ENCODE measurements at regions not wholly inside any gene's neighbourhood (a gene's known extent, or its start where the extent isn't known, plus 50 kb on each side); places are given as distances from the start of the nearest gene placed in this dataset.

- H3K4me2 ChIP-seq (ENCODE audit: low read length), result no peak overlapping the region
- ChIA-PET POLR2A (no interaction called here), CTCF (ENCODE audit: unreplicated experiment) (no interaction called here)
- no peaks in the 10 kb centered on the region for H3K9me3 ChIP-seq (ENCODE audit: low read length)
- H3K36me3 ChIP-seq (ENCODE audit: insufficient read depth, low read length), result no peaks in the 10 kb centered on the region
- TF ChIP-seq EZH2phosphoT487 (IDR thresholded peaks at IDR 0.05; ENCODE audit: borderline replicate concordance, low read depth, low read length), result no peak
- TF ChIP-seq, protein P1, sequence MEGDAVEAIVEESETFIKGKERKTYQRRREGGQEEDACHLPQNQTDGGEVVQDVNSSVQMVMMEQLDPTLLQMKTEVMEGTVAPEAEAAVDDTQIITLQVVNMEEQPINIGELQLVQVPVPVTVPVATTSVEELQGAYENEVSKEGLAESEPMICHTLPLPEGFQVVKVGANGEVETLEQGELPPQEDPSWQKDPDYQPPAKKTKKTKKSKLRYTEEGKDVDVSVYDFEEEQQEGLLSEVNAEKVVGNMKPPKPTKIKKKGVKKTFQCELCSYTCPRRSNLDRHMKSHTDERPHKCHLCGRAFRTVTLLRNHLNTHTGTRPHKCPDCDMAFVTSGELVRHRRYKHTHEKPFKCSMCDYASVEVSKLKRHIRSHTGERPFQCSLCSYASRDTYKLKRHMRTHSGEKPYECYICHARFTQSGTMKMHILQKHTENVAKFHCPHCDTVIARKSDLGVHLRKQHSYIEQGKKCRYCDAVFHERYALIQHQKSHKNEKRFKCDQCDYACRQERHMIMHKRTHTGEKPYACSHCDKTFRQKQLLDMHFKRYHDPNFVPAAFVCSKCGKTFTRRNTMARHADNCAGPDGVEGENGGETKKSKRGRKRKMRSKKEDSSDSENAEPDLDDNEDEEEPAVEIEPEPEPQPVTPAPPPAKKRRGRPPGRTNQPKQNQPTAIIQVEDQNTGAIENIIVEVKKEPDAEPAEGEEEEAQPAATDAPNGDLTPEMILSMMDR (conservative IDR thresholded peaks at IDR 0.05; ENCODE audit: low read length), result no peak
- H3K27ac ChIP-seq (ENCODE audit: low read depth, low read length, poor library complexity, severe bottlenecking), result no peak overlapping the region
- intact Hi-C loops (cut with micrococcal nuclease; ENCODE audit: unreplicated experiment), result no loop called here
- no peak for DNase-seq (ENCODE audit: low spot score)
- no peaks in the 10 kb centered on the region for H3K9me2 ChIP-seq (ENCODE audit: insufficient read depth, low read length)
- no peak overlapping the region for H2AFZ ChIP-seq (ENCODE audit: low read length)
- no peak overlapping the region for H3K4me3 ChIP-seq (ENCODE audit: low read depth, low read length, poor library complexity, severe bottlenecking)
- H4K20me1 ChIP-seq (ENCODE audit: insufficient read depth, low read length), result no peaks in the 10 kb centered on the region
- BruUV-seq (replicated peaks), result no TSS peak
- H3K4me1 ChIP-seq (ENCODE audit: insufficient read depth, low read length, poor library complexity, severe bottlenecking), result no peaks in the 10 kb centered on the region
- H3K79me2 ChIP-seq (ENCODE audit: insufficient read depth, low read depth, low read length), result no peaks in the 10 kb centered on the region
Measured at GRCh38 chr5:3833566-3833965, 237.9 kb downstream of the IRX1 start.

- H3K9me3 ChIP-seq (ENCODE audit: low read length), result no peaks in the 10 kb centered on the region
- H3K4me1 ChIP-seq (ENCODE audit: insufficient read depth, low read length, poor library complexity, severe bottlenecking), result no peaks in the 10 kb centered on the region
- TF ChIP-seq EZH2phosphoT487 (IDR thresholded peaks at IDR 0.05; ENCODE audit: borderline replicate concordance, low read depth, low read length), result no peak
- TF ChIP-seq, protein P1 (conservative IDR thresholded peaks at IDR 0.05; ENCODE audit: low read length), result no peak
- intact Hi-C loops (cut with micrococcal nuclease; ENCODE audit: unreplicated experiment), result no loop called here
- no peak overlapping the region for H3K4me3 ChIP-seq (ENCODE audit: low read depth, low read length, poor library complexity, severe bottlenecking)
- DNase-seq (ENCODE audit: low spot score), result no peak
- ChIA-PET POLR2A (no interaction called here), CTCF (ENCODE audit: unreplicated experiment) (no interaction called here)
- no peak overlapping the region for H3K4me2 ChIP-seq (ENCODE audit: low read length)
- BruUV-seq (replicated peaks), result no TSS peak
- H3K27ac ChIP-seq (ENCODE audit: low read depth, low read length, poor library complexity, severe bottlenecking), result no peak overlapping the region
- H2AFZ ChIP-seq (ENCODE audit: low read length), result no peak overlapping the region
- H3K36me3 ChIP-seq (ENCODE audit: insufficient read depth, low read length), result no peaks in the 10 kb centered on the region
- H3K79me2 ChIP-seq (ENCODE audit: insufficient read depth, low read depth, low read length), result no peaks in the 10 kb centered on the region
- no peaks in the 10 kb centered on the region for H3K9me2 ChIP-seq (ENCODE audit: insufficient read depth, low read length)
- H4K20me1 ChIP-seq (ENCODE audit: insufficient read depth, low read length), result no peaks in the 10 kb centered on the region
Measured at GRCh38 chr5:3835811-3836210, 240.2 kb downstream of the IRX1 start.

DNA sequence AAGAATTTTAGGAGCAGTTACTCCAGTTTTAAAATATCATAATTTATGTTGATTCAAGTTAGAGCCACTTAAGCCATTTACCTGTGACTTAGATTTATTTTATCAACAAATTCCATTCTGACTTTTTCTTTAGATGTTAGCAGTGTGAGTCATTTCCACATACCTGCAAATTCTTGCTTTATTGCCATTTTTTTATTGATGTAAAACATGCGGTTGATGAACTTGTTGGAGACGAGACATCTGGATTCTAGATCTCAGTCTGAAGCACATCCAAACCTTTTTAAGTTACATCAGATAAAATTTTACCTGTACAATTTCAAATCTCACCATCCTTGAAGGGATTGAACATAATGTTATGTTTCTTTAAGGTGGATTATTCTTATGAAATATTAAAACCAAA, 240.9 kb downstream of the IRX1 start:
- Histone ChIP-seq H3K27ac (ENCODE audit: low read depth, low read length, poor library complexity, severe bottlenecking) (no peak overlapping the region), H4K20me1 (ENCODE audit: insufficient read depth, low read length) (no peaks in the 10 kb centered on the region), H2AFZ (ENCODE audit: low read length) (no peak overlapping the region), H3K4me2 (ENCODE audit: low read length) (no peak overlapping the region), H3K4me3 (ENCODE audit: low read depth, low read length, poor library complexity, severe bottlenecking) (no peak overlapping the region), H3K36me3 (ENCODE audit: insufficient read depth, low read length) (no peaks in the 10 kb centered on the region), H3K79me2 (ENCODE audit: insufficient read depth, low read depth, low read length) (no peaks in the 10 kb centered on the region), H3K9me3 (ENCODE audit: low read length) (no peaks in the 10 kb centered on the region), H3K4me1 (ENCODE audit: insufficient read depth, low read length, poor library complexity, severe bottlenecking) (no peaks in the 10 kb centered on the region), H3K9me2 (ENCODE audit: insufficient read depth, low read length) (no peaks in the 10 kb centered on the region)
- POLR2A ChIA-PET, result no interaction called here
- TF ChIP-seq, protein P1 (conservative IDR thresholded peaks at IDR 0.05; ENCODE audit: low read length), result no peak
- TF ChIP-seq EZH2phosphoT487 (IDR thresholded peaks at IDR 0.05; ENCODE audit: borderline replicate concordance, low read depth, low read length), result no peak
- no TSS peak for BruUV-seq (replicated peaks)
- intact Hi-C loops (cut with micrococcal nuclease; ENCODE audit: unreplicated experiment), result no loop called here
- no peak for DNase-seq (ENCODE audit: low spot score)
- CTCF ChIA-PET (ENCODE audit: unreplicated experiment), result no interaction called here

Measured in OCI-LY7 (cell line).